ENCODE measurements at regions not wholly inside any gene's neighbourhood (a gene's known extent, or its start where the extent isn't known, plus 50 kb on each side); places are given as distances from the start of the nearest gene placed in this dataset.
"Not testable (repeated sequence)": the region's sequence is repeated elsewhere in the genome, so short reads cannot be mapped to it uniquely, and the experiment has no call there.

DNA sequence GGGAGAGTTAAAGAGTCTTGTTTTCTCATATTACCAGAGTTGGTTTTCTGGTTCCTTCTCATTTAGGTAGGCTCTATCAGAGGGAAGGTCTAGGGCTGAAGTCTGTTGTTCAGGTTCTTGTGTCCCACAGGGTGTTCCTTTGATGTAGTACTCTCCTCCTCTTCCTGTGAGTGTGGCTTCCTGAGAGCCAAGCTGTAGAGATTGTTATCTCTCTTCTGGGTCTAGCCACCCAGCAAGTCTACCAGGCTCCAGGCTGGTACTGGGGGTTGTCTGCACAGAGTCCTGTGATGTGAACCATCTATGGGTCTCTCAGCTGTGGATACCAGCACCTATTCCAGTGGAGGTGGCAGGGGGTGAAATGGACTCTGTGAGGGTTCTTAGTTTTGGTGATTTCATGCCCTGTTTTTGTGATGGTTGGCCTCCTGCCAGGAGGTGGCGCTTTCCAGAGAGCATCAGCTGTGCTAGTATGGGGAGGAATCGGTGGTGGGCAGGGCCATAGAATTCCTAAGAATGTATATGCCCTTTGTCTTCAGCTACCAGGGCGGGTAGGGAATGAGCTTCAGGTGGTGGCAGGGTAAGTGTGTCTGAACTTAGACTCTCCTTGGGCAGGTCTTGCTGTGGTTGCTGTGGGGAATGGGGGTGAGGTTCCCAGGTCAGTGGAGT is 65.5 kb upstream of the OLIG3 start:
- H3K27ac ChIP-seq (ENCODE audit: insufficient read depth, low read length); H3K4me3 ChIP-seq (ENCODE audit: insufficient read depth, low read depth, low read length); POLR2A ChIA-PET (ENCODE audit: unreplicated experiment); H3K79me1 ChIP-seq (ENCODE audit: low read depth in 1 of 2, low read length in 2 of 2); H3K9me1 ChIP-seq (ENCODE audit: insufficient read depth, low read length); H2AFZ ChIP-seq (replicated peaks; ENCODE audit: low read length, poor library complexity); CTCF ChIA-PET; H3K36me3 ChIP-seq (ENCODE audit: control insufficient read depth, insufficient read depth, low read length); H2AK9ac ChIP-seq (replicated peaks; ENCODE audit: low read depth, low read length, poor library complexity); H2BK20ac ChIP-seq (ENCODE audit: low read depth, low read length); H3K56ac ChIP-seq (ENCODE audit: extremely low read depth, insufficient read depth, low read length); H3K4me1 ChIP-seq (ENCODE audit: control insufficient read depth, insufficient read depth, low read length); H3K23ac ChIP-seq (ENCODE audit: low read depth, low read length); H4K5ac ChIP-seq (ENCODE audit: low read depth, low read length); dilution Hi-C loops (cut with HindIII; ENCODE audit: low sequenced_read_pairs, unreplicated experiment); DNase-seq; H4K91ac ChIP-seq (ENCODE audit: insufficient read depth, low read depth, low read length); H3K14ac ChIP-seq (replicated peaks; ENCODE audit: low read depth, low read length); H3K18ac ChIP-seq (ENCODE audit: low read depth, low read length); H3K9ac ChIP-seq (ENCODE audit: low read depth, low read length); H2AK5ac ChIP-seq (ENCODE audit: low read depth, low read length); H2BK15ac ChIP-seq (ENCODE audit: low read depth, low read length); H4K8ac ChIP-seq (ENCODE audit: low read depth in 2 of 2, low read length in 2 of 2); intact Hi-C loops (cut with micrococcal nuclease); H3K27me3 ChIP-seq (ENCODE audit: control insufficient read depth, insufficient read depth, low read length); H3K4ac ChIP-seq (ENCODE audit: low read depth, low read length); H2BK120ac ChIP-seq (ENCODE audit: low read depth, low read length); H4K20me1 ChIP-seq (ENCODE audit: insufficient read depth, low read length); H2BK5ac ChIP-seq (ENCODE audit: low read depth, low read length, poor library complexity, severe bottlenecking); ATAC-seq (ENCODE audit: low read depth); BruUV-seq (replicated peaks); H3K9me3 ChIP-seq (ENCODE audit: control insufficient read depth, insufficient read depth, low read length); in situ Hi-C loops (cut with MboI; ENCODE audit: low sequenced_read_pairs); H3K4me2 ChIP-seq (ENCODE audit: low read depth, low read length): not testable (repeated sequence)
- no CpG with 5 or more reads among the region's 3 CpGs for WGBS, 2 experiments (ENCODE audit: extremely low coverage in 2 of 2, insufficient read length in 1 of 2)
